Sigmoid colon (tissue), 6 donors: ENCODE measurements at regions not wholly inside any gene's neighbourhood (a gene's known extent, or its start where the extent isn't known, plus 50 kb on each side); places are given as distances from the start of the nearest gene placed in this dataset.
A peak's percentile ranks its signal among the peaks of the same experiment; 100 is the strongest.

Source experiments
- DNase-seq: peaks from one replicate; pipeline ENCODE4 v3.0.0-alpha.2; 2019
- H3K27ac ChIP-seq, 4 donors: fragments of 200-600 bp; sonication (generic); one replicate each; pipeline ENCODE4 v1.5.1; 2016 to 2019; ENCODE audit warnings: mild to moderate bottlenecking in 1 of 4
- H3K27me3 ChIP-seq, 3 donors: fragments of 200-600 bp; sonication (generic); one replicate each; pipeline ENCODE4 v1.5.1; 2019; ENCODE audit warnings: mild to moderate bottlenecking in 1 of 3
- H3K36me3 ChIP-seq, 4 donors: fragments of 200-600 bp; sonication (generic); one replicate each; pipeline ENCODE4 v1.5.1; 2016 to 2019
- H3K4me1 ChIP-seq, 4 donors: fragments of 200-600 bp; sonication (generic); one replicate each; pipeline ENCODE4 v1.5.1; 2017 to 2019
- H3K4me3 ChIP-seq, 4 donors: fragments of 200-600 bp; sonication (generic); one replicate each; pipeline ENCODE4 v1.5.1; 2017 to 2019; ENCODE audit warnings: mild to moderate bottlenecking in 2 of 4, moderate library complexity in 1 of 4
- H3K9me3 ChIP-seq, 4 donors: fragments of 200-600 bp in 3 of 4; sonication (generic) in 3 of 4; one replicate each; pipeline versions ENCODE4 v1.5.1 to v1.6.1; 2013 to 2019
- EP300 ChIP-seq, 4 donors: sonication (generic); formaldehyde crosslinking; IDR thresholded peaks; one replicate each; pipeline ENCODE4 v1.6.1; 2017; ENCODE audit warnings: antibody characterized with exemption in 4 of 4
- POLR2A ChIP-seq, 2 donors: fragments of 450-650 bp; IDR thresholded peaks; one replicate each; pipeline ENCODE4 v1.6.1; 2016; ENCODE audit warnings: antibody characterized with exemption in 2 of 2, mild to moderate bottlenecking in 2 of 2, moderate library complexity in 2 of 2
- POLR2AphosphoS5 ChIP-seq, 4 donors: sonication (generic); formaldehyde crosslinking; IDR thresholded peaks; one replicate each; pipeline ENCODE4 v1.6.1; 2017; ENCODE audit warnings: antibody characterized with exemption in 4 of 4
- WGBS, 2 donors: extraction: QIAGEN DNeasy Blood & Tissue Kit; methylation state at CpG; one replicate each; pipeline ENCODE4 v1.1.7; 2013; 5-methylcytosine and 5-hydroxymethylcytosine counted together
- intact Hi-C: fragments of 100-400 bp; cut with DNase I; formaldehyde crosslinking; loops from one replicate; pipeline ENCODE4 v1.15.1; 2023
- TF ChIP-seq, protein P1 (sequence below), 4 experiments: fragments of 450-650 bp in 3 of 4; fragments of 200-600 bp in 1 of 4; IDR thresholded peaks; one replicate each; pipeline ENCODE4 v1.5.1; 2016 to 2019; ENCODE audit warnings: antibody characterized with exemption in 4 of 4, mild to moderate bottlenecking in 3 of 4, moderate library complexity in 2 of 4
- donor health status: healthy with polysubstance abuse.
- donor health status: healthy.

- no peak for DNase-seq
- intact Hi-C loops: no loop called here
- Histone ChIP-seq H3K36me3 (no peaks in the 10 kb centered on the region), H3K9me3 (no peaks in the 10 kb centered on the region), H3K4me1 (peaks cover 0 to under 1% (median under 1%) of the 10 kb centered on the region in 4 donors), H3K27ac (peak overlapping the region in 1 of 4 donors; percentile 29), H3K27me3 (no peaks in the 10 kb centered on the region), H3K4me3 (no peak overlapping the region)
- TF ChIP-seq EP300 (IDR thresholded peaks at IDR 0.05) (no peak), POLR2A (IDR thresholded peaks at IDR 0.05) (no peak), POLR2AphosphoS5 (IDR thresholded peaks at IDR 0.05) (no peak)
- TF ChIP-seq, protein P1, sequence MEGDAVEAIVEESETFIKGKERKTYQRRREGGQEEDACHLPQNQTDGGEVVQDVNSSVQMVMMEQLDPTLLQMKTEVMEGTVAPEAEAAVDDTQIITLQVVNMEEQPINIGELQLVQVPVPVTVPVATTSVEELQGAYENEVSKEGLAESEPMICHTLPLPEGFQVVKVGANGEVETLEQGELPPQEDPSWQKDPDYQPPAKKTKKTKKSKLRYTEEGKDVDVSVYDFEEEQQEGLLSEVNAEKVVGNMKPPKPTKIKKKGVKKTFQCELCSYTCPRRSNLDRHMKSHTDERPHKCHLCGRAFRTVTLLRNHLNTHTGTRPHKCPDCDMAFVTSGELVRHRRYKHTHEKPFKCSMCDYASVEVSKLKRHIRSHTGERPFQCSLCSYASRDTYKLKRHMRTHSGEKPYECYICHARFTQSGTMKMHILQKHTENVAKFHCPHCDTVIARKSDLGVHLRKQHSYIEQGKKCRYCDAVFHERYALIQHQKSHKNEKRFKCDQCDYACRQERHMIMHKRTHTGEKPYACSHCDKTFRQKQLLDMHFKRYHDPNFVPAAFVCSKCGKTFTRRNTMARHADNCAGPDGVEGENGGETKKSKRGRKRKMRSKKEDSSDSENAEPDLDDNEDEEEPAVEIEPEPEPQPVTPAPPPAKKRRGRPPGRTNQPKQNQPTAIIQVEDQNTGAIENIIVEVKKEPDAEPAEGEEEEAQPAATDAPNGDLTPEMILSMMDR (IDR thresholded peaks at IDR 0.05): no peak
- 70 to 91% methylated on average over 2 of the region's 2 CpGs for WGBS, 2 donors
Measured at GRCh38 chr3:102124282-102124681, 275.0 kb downstream of the NFKBIZ start.

GRCh38 chr3:102124704-102125103 is 275.4 kb downstream of the NFKBIZ start:
- whole genome bisulfite sequencing, 2 donors: 79 to 86% methylated on average over 2 of the region's 2 CpGs
- Histone ChIP-seq H3K36me3 (no peaks in the 10 kb centered on the region), H3K4me3 (no peak overlapping the region), H3K27ac (peak overlapping the region in 2 of 4 donors; percentile 28 to 29), H3K9me3 (no peaks in the 10 kb centered on the region), H3K4me1 (peaks cover 0 to 5% (median 4%) of the 10 kb centered on the region in 4 donors), H3K27me3 (no peaks in the 10 kb centered on the region)
- intact Hi-C loops: no loop called here
- no peak for DNase-seq
- TF ChIP-seq, protein P1 (IDR thresholded peaks at IDR 0.05): no peak
- TF ChIP-seq POLR2A (IDR thresholded peaks at IDR 0.05) (no peak), POLR2AphosphoS5 (IDR thresholded peaks at IDR 0.05) (no peak), EP300 (IDR thresholded peaks at IDR 0.05) (no peak)

DNA sequence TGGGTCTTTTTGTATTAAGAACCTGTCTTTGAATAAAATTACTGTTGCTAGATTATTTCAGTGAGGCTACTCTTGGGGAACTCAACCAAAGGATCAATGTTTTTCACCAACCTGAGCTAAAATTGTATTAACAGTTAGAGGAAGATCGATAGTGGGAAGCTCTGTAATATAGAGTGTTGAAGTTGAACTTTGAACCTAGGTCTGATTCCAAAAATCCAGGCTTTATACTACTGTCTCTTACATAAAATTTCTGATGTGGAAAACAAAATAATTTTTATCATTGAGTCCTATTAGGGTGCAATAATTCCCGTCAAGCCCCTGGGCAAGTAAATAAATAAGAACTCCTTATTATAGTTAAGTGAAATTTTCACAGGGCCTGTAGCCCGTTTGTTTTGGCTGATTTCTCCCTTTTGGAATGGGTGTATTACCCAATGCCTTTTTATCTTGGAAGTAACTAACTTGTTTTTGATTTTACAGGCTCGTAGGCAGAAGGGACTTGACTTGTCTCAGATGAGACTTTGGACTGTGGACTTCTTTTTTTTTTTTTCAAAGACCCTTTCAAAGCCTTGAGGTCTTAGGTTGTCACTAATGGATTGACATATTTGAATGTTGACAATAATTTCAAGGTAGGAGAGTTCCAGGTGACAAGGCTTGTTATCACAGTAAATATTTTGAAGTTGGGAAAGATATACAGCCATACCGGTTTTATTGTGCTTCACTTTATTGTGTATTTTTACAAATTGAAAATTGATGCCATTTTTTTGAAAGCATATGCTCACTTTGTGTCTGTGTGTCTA is 276.1 kb downstream of the NFKBIZ start:
- no peak for DNase-seq
- TF ChIP-seq POLR2AphosphoS5 (IDR thresholded peaks at IDR 0.05) (no peak), EP300 (IDR thresholded peaks at IDR 0.05) (no peak)
- TF ChIP-seq, protein P1 (IDR thresholded peaks at IDR 0.05): no peak
- Histone ChIP-seq H3K4me1 (peaks cover 0 to 9% (median 8%) of the 10 kb centered on the region in 4 donors), H3K4me3 (no peak overlapping the region), H3K9me3 (no peaks in the 10 kb centered on the region), H3K36me3 (no peaks in the 10 kb centered on the region), H3K27me3 (no peaks in the 10 kb centered on the region), H3K27ac (peak overlapping the region in 2 of 4 donors; percentile 28 to 29)
- intact Hi-C loops: no loop called here
- WGBS, 2 donors: 51 to 77% methylated on average over 5 of the region's 5 CpGs

- TF ChIP-seq, protein P1 (IDR thresholded peaks at IDR 0.05): no peak
- TF ChIP-seq POLR2A (IDR thresholded peaks at IDR 0.05) (no peak), POLR2AphosphoS5 (IDR thresholded peaks at IDR 0.05) (no peak), EP300 (IDR thresholded peaks at IDR 0.05) (no peak)
- peak overlapping the region in 1 of 4 donors; percentile 29 for H3K27ac ChIP-seq
- 93 to 97% methylated on average over 1 of the region's 1 CpG for WGBS, 2 donors
- H3K27me3 ChIP-seq: no peaks in the 10 kb centered on the region
- H3K36me3 ChIP-seq: no peaks in the 10 kb centered on the region
- no peak overlapping the region for H3K4me3 ChIP-seq
- no peaks in the 10 kb centered on the region for H3K9me3 ChIP-seq
- DNase-seq: no peak
- peaks cover 0 to 15% (median 14%) of the 10 kb centered on the region in 4 donors for H3K4me1 ChIP-seq
- intact Hi-C loops: no loop called here
Measured at GRCh38 chr3:102125994-102126368, 276.7 kb downstream of the NFKBIZ start.
